Smooth muscle cell (in vitro differentiated cells): ENCODE measurements at regions not wholly inside any gene's neighbourhood (a gene's known extent, or its start where the extent isn't known, plus 50 kb on each side); places are given as distances from the start of the nearest gene placed in this dataset.

Experiments used
- DNase-seq: peaks from one replicate; lab custom pipeline; 2025; ENCODE audit not compliant: unreplicated experiment; lab: John Stamatoyannopoulos, UW
- H2AFZ ChIP-seq: fragments of 200-600 bp; sonication (generic); 2 replicates; pipeline ENCODE4 v1.6.0; 2016; ENCODE audit warnings: antibody characterized with exemption, low read depth, mild to moderate bottlenecking
- H3F3A ChIP-seq: fragments of 200-600 bp; sonication (generic); 2 replicates; pipeline ENCODE4 v1.6.0; 2017; ENCODE audit warnings: antibody characterized with exemption, low read depth
- H3K27ac ChIP-seq: fragments of 200-600 bp; sonication (generic); 2 replicates; pipeline ENCODE4 v1.5.1; 2016; ENCODE audit warnings: low read depth, mild to moderate bottlenecking
- H3K27me3 ChIP-seq: fragments of 200-600 bp; sonication (generic); 2 replicates; pipeline ENCODE4 v1.6.1; 2016; ENCODE audit warnings: low read depth, mild to moderate bottlenecking
- H3K36me3 ChIP-seq: fragments of 200-600 bp; sonication (generic); 2 replicates; pipeline ENCODE4 v1.5.1; 2016; ENCODE audit warnings: low read depth
- H3K4me1 ChIP-seq: fragments of 200-600 bp; sonication (generic); 2 replicates; pipeline ENCODE4 v1.5.1; 2016; ENCODE audit warnings: low read depth
- H3K4me2 ChIP-seq: fragments of 200-600 bp; sonication (generic); 2 replicates; pipeline ENCODE4 v1.6.0; 2016; ENCODE audit warnings: mild to moderate bottlenecking
- H3K4me3 ChIP-seq: fragments of 200-600 bp; sonication (generic); 2 replicates; pipeline ENCODE4 v1.5.1; 2016; ENCODE audit warnings: mild to moderate bottlenecking
- H3K79me2 ChIP-seq: fragments of 200-600 bp; sonication (generic); 2 replicates; pipeline ENCODE4 v1.6.0; 2016; ENCODE audit warnings: low read depth, mild to moderate bottlenecking
- H3K9ac ChIP-seq: fragments of 200-600 bp; sonication (generic); 2 replicates; pipeline ENCODE4 v1.6.0; 2016; ENCODE audit warnings: low read depth
- H3K9me3 ChIP-seq: fragments of 200-600 bp; sonication (generic); replicated peaks from 2 replicates; pipeline ENCODE4 v1.5.1; 2016; ENCODE audit warnings: low read depth
- H4K20me1 ChIP-seq: fragments of 200-600 bp; sonication (generic); 2 replicates; pipeline ENCODE4 v1.6.0; 2016; ENCODE audit warnings: low read depth
- WGBS: methylation state at CpG from one replicate; pipeline ENCODE4 v1.1.7; 2016; ENCODE audit warnings: low lambda C conversion rate; 5-methylcytosine and 5-hydroxymethylcytosine counted together
- TF ChIP-seq, protein P1 (sequence below): fragments of 200-600 bp; sonication (generic); IDR thresholded peaks from 2 replicates; pipeline ENCODE4 v1.5.1; 2017; ENCODE audit warnings: borderline replicate concordance, mild to moderate bottlenecking, antibody characterized with exemption; ENCODE audit not compliant: insufficient read depth, poor library complexity, severe bottlenecking

DNA sequence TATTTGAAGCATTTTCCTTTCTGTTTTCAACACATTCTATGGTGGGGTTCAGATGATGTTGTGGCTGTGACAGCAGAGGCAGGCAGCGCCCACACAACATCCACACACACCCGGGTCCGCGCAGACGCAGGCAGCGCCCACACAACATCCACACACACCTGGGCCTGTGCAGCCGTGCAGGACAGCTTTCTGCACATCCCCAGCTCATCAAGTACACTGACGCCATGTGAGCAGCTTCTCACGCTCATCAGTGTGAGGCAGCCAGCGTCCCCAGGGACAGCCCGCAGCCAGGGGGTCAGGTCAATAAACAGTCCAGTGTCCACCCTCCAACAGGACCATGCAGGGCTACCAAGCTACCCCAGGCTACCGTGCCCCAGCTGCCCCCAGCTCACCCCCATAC is 272.8 kb upstream of the TCERG1L start:
- no peak overlapping the region for H3K4me3 ChIP-seq
- H3K36me3 ChIP-seq, result no peaks in the 10 kb centered on the region
- H3F3A ChIP-seq, result no peaks in the 10 kb centered on the region
- H3K9me3 ChIP-seq, result no peaks in the 10 kb centered on the region
- no peak overlapping the region for H3K4me2 ChIP-seq
- no peak for DNase-seq
- no peaks in the 10 kb centered on the region for H3K4me1 ChIP-seq
- no peak overlapping the region for H2AFZ ChIP-seq
- TF ChIP-seq, protein P1, sequence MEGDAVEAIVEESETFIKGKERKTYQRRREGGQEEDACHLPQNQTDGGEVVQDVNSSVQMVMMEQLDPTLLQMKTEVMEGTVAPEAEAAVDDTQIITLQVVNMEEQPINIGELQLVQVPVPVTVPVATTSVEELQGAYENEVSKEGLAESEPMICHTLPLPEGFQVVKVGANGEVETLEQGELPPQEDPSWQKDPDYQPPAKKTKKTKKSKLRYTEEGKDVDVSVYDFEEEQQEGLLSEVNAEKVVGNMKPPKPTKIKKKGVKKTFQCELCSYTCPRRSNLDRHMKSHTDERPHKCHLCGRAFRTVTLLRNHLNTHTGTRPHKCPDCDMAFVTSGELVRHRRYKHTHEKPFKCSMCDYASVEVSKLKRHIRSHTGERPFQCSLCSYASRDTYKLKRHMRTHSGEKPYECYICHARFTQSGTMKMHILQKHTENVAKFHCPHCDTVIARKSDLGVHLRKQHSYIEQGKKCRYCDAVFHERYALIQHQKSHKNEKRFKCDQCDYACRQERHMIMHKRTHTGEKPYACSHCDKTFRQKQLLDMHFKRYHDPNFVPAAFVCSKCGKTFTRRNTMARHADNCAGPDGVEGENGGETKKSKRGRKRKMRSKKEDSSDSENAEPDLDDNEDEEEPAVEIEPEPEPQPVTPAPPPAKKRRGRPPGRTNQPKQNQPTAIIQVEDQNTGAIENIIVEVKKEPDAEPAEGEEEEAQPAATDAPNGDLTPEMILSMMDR, result no peak
- H3K27me3 ChIP-seq, result no peaks in the 10 kb centered on the region
- no peaks in the 10 kb centered on the region for H4K20me1 ChIP-seq
- no peaks in the 10 kb centered on the region for H3K79me2 ChIP-seq
- no peak overlapping the region for H3K27ac ChIP-seq
- WGBS, result 93% methylated on average over 12 of the region's 12 CpGs
- H3K9ac ChIP-seq, result no peak overlapping the region

GRCh38 chr10:131585761-131586160 is 274.2 kb upstream of the TCERG1L start:
- Histone ChIP-seq H3K79me2 (no peaks in the 10 kb centered on the region), H2AFZ (no peak overlapping the region), H3K4me3 (no peak overlapping the region), H3K4me1 (no peaks in the 10 kb centered on the region), H3F3A (no peaks in the 10 kb centered on the region), H3K4me2 (no peak overlapping the region), H4K20me1 (no peaks in the 10 kb centered on the region), H3K27me3 (no peaks in the 10 kb centered on the region), H3K27ac (no peak overlapping the region), H3K9me3 (no peaks in the 10 kb centered on the region), H3K36me3 (no peaks in the 10 kb centered on the region), H3K9ac (no peak overlapping the region)
- no peak for DNase-seq
- WGBS, result 80% methylated on average over 3 of the region's 3 CpGs
- TF ChIP-seq, protein P1, result no peak

- Histone ChIP-seq H3K27me3 (no peaks in the 10 kb centered on the region), H3K4me1 (no peaks in the 10 kb centered on the region), H3K4me2 (no peak overlapping the region), H3K79me2 (no peaks in the 10 kb centered on the region), H3K4me3 (no peak overlapping the region), H4K20me1 (no peaks in the 10 kb centered on the region), H3K9ac (no peak overlapping the region), H3F3A (no peaks in the 10 kb centered on the region), H2AFZ (no peak overlapping the region), H3K9me3 (no peaks in the 10 kb centered on the region), H3K27ac (no peak overlapping the region), H3K36me3 (no peaks in the 10 kb centered on the region)
- WGBS, result 84% methylated on average over 5 of the region's 5 CpGs
- TF ChIP-seq, protein P1, result no peak
- no peak for DNase-seq
Observed at GRCh38 chr10:131586958-131587357, 275.4 kb upstream of the TCERG1L start.

GRCh38 chr10:131587976-131588680 is 276.6 kb upstream of the TCERG1L start:
- no peaks in the 10 kb centered on the region for H3K27me3 ChIP-seq
- H2AFZ ChIP-seq, result no peak overlapping the region
- no peak overlapping the region for H3K4me3 ChIP-seq
- H3K36me3 ChIP-seq, result no peaks in the 10 kb centered on the region
- H3K4me1 ChIP-seq, result no peaks in the 10 kb centered on the region
- H3K9ac ChIP-seq, result no peak overlapping the region
- no peak overlapping the region for H3K27ac ChIP-seq
- H3F3A ChIP-seq, result no peaks in the 10 kb centered on the region
- no peak for DNase-seq
- H4K20me1 ChIP-seq, result no peaks in the 10 kb centered on the region
- no peak overlapping the region for H3K4me2 ChIP-seq
- no peaks in the 10 kb centered on the region for H3K79me2 ChIP-seq
- WGBS, result 86% methylated on average over 11 of the region's 11 CpGs
- no peaks in the 10 kb centered on the region for H3K9me3 ChIP-seq
- TF ChIP-seq, protein P1, result no peak
